ENCODE measurements at regions not wholly inside any gene's neighbourhood (a gene's known extent, or its start where the extent isn't known, plus 50 kb on each side); places are given as distances from the start of the nearest gene placed in this dataset.

DNA sequence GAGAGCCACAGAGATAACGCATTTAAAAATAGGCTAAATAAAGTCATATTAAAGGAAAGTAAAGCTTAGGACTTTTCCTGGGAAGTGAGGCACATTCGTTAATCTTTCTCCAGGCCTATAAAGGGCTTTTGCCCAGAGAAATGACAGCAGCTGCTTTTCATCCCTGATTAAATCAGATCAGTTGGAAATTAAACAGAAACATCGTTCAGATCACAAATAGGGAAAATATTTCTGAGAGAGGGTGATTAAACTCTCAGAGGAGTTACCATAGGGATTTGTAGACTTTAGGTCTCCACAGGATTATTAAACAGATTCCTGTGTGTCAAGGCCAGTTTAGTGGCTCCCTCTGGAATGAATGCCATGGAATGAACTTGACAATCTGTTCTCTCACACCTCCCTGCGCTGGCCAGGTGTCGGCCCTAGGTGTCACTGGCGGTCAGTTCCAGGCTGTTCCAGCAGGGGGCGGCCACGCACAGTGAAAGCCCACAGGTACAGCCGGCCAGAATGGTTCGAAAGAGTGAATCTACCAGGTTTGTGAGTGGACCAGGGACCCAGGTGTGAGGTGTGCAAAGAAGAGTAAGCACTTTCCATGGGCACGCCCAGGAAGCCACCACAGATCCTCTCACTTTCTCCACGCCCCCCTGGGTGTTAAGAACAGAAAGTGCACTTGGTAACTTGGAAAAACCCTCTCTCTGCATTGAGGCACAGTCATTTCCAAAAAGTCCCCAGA lies 253.0 kb upstream of the RASGRP1 start:
- Histone ChIP-seq H3K27ac (ENCODE audit: low read depth, low read length, poor library complexity, severe bottlenecking) (no peak overlapping the region), H3K9me3 (ENCODE audit: low read depth, low read length, poor library complexity, severe bottlenecking) (no peaks in the 10 kb centered on the region), H3K27me3 (replicated peaks; ENCODE audit: insufficient read depth, low read depth, low read length, poor library complexity) (peaks cover 10% of the 10 kb centered on the region), H3K36me3 (ENCODE audit: insufficient read depth, low read length, poor library complexity, severe bottlenecking) (no peaks in the 10 kb centered on the region), H3K4me1 (ENCODE audit: insufficient read depth, low read length, poor library complexity, severe bottlenecking) (no peaks in the 10 kb centered on the region), H3K4me3 (ENCODE audit: low read depth, low read length, poor library complexity, severe bottlenecking) (no peak overlapping the region)
- CTCF ChIA-PET: no interaction called here
- BruUV-seq (replicated peaks): no TSS peak
- DNase-seq (ENCODE audit: low spot score): peak; percentile 49
- POLR2A ChIA-PET (ENCODE audit: low non-redundant PET): no interaction called here
- TF ChIP-seq, protein P1, sequence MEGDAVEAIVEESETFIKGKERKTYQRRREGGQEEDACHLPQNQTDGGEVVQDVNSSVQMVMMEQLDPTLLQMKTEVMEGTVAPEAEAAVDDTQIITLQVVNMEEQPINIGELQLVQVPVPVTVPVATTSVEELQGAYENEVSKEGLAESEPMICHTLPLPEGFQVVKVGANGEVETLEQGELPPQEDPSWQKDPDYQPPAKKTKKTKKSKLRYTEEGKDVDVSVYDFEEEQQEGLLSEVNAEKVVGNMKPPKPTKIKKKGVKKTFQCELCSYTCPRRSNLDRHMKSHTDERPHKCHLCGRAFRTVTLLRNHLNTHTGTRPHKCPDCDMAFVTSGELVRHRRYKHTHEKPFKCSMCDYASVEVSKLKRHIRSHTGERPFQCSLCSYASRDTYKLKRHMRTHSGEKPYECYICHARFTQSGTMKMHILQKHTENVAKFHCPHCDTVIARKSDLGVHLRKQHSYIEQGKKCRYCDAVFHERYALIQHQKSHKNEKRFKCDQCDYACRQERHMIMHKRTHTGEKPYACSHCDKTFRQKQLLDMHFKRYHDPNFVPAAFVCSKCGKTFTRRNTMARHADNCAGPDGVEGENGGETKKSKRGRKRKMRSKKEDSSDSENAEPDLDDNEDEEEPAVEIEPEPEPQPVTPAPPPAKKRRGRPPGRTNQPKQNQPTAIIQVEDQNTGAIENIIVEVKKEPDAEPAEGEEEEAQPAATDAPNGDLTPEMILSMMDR (conservative IDR thresholded peaks at IDR 0.05; ENCODE audit: low read depth, low read length): peak; percentile 99
- TF ChIP-seq EZH2 (IDR thresholded peaks at IDR 0.05; ENCODE audit: borderline replicate concordance, low read depth, low read length, poor library complexity, severe bottlenecking): no peak
- intact Hi-C loops (cut with micrococcal nuclease; ENCODE audit: unreplicated experiment): loop anchor here (1.0 to 10.0 kb wide), 3 partner anchors 177 to 937 kb away; no protein-coding TSS in a partner anchor

DNA sequence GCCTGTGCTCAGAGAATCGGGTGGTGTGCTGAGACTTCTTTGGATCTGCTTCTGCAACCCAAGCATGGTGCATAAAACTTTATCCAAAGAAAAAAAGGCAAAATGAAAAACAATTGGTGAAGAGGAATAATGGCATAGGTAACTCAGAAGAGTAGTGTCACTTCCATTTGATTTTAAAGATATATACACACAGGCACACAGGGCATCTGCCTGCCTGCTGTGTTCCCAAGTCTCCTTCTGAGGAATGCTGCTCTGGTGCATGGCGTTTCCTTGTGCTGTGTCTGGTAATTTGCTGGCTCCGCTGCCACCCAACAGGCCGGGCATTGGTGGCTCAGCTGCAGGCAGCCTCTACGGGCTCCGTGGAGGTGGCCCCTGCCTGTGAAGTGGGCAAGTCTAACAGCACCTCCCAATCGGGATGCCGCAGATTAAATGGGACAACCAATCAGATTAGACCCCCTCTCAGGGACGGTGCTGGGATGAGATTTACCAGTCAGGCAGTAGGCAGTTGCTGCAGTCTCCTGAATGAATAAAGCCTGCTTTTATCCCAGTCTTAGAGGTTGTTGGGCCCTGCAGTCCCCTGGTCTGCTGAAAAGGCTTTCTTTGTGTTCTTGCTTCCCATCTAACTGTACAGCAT lies 253.7 kb upstream of the RASGRP1 start:
- DNase-seq (ENCODE audit: low spot score): no peak
- no peaks in the 10 kb centered on the region for H3K9me3 ChIP-seq (ENCODE audit: low read depth, low read length, poor library complexity, severe bottlenecking)
- ChIA-PET CTCF (no interaction called here), POLR2A (ENCODE audit: low non-redundant PET) (no interaction called here)
- H3K36me3 ChIP-seq (ENCODE audit: insufficient read depth, low read length, poor library complexity, severe bottlenecking): no peaks in the 10 kb centered on the region
- peaks cover 5% of the 10 kb centered on the region for H3K27me3 ChIP-seq (replicated peaks; ENCODE audit: insufficient read depth, low read depth, low read length, poor library complexity)
- intact Hi-C loops (cut with micrococcal nuclease; ENCODE audit: unreplicated experiment): loop anchor here (10.0 kb wide), 2 partner anchors 177 to 937 kb away; no protein-coding TSS in a partner anchor
- TF ChIP-seq, protein P1 (conservative IDR thresholded peaks at IDR 0.05; ENCODE audit: low read depth, low read length): no peak
- TF ChIP-seq EZH2 (IDR thresholded peaks at IDR 0.05; ENCODE audit: borderline replicate concordance, low read depth, low read length, poor library complexity, severe bottlenecking): no peak
- BruUV-seq (replicated peaks): no TSS peak
- no peak overlapping the region for H3K27ac ChIP-seq (ENCODE audit: low read depth, low read length, poor library complexity, severe bottlenecking)
- no peaks in the 10 kb centered on the region for H3K4me1 ChIP-seq (ENCODE audit: insufficient read depth, low read length, poor library complexity, severe bottlenecking)
- no peak overlapping the region for H3K4me3 ChIP-seq (ENCODE audit: low read depth, low read length, poor library complexity, severe bottlenecking)

DNA sequence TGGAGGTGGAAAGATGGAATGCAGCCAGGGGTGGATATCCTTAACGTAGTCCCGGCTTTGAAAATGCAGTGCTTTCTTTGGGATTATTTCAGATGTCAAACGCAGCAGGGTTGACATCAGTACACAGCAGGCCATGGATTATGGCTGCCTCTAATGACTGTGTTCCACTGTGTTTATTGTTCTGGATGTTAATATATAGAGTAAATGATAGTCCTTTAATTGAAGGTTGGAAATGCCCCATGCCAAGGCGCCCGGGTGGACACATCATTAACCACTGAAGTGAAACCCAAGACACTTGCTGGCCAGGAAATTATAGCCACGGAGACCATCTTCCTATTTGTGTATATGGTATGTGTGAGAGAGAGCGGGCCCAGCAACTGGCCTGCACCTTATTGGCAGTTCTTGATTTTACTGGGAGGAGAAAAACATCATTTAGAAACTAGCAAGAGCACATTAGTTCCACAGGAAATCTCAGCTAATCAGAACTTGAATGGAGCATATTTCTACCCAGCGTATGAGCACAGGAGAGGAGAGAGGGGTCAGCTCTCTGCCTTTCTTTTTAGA lies 254.9 kb upstream of the RASGRP1 start:
- no peaks in the 10 kb centered on the region for H3K4me1 ChIP-seq (ENCODE audit: insufficient read depth, low read length, poor library complexity, severe bottlenecking)
- BruUV-seq (replicated peaks): no TSS peak
- no peak overlapping the region for H3K27ac ChIP-seq (ENCODE audit: low read depth, low read length, poor library complexity, severe bottlenecking)
- no peaks in the 10 kb centered on the region for H3K9me3 ChIP-seq (ENCODE audit: low read depth, low read length, poor library complexity, severe bottlenecking)
- TF ChIP-seq EZH2 (IDR thresholded peaks at IDR 0.05; ENCODE audit: borderline replicate concordance, low read depth, low read length, poor library complexity, severe bottlenecking): no peak
- TF ChIP-seq, protein P1 (conservative IDR thresholded peaks at IDR 0.05; ENCODE audit: low read depth, low read length): no peak
- DNase-seq (ENCODE audit: low spot score): peak; percentile 9
- intact Hi-C loops (cut with micrococcal nuclease; ENCODE audit: unreplicated experiment): loop anchor here (10.0 kb wide), 2 partner anchors 175 to 935 kb away; no protein-coding TSS in a partner anchor
- H3K4me3 ChIP-seq (ENCODE audit: low read depth, low read length, poor library complexity, severe bottlenecking): no peak overlapping the region
- no peaks in the 10 kb centered on the region for H3K36me3 ChIP-seq (ENCODE audit: insufficient read depth, low read length, poor library complexity, severe bottlenecking)
- ChIA-PET POLR2A (ENCODE audit: low non-redundant PET) (no interaction called here), CTCF (no interaction called here)
- peaks cover 5% of the 10 kb centered on the region for H3K27me3 ChIP-seq (replicated peaks; ENCODE audit: insufficient read depth, low read depth, low read length, poor library complexity)
